ENCODE measurements at regions not wholly inside any gene's neighbourhood (a gene's known extent, or its start where the extent isn't known, plus 50 kb on each side); places are given as distances from the start of the nearest gene placed in this dataset.
A peak's percentile ranks its signal among the peaks of the same experiment; 100 is the strongest.

- TF ChIP-seq RELB (IDR thresholded peaks at IDR 0.05; ENCODE audit: low read depth) = 0 out of 2 replicates have a peak, but pooled peaks have one; percentile 17
Observed at GRCh38 chr20:57769756-57770155, 59.9 kb upstream of the PMEPA1 start (continued).

DNA sequence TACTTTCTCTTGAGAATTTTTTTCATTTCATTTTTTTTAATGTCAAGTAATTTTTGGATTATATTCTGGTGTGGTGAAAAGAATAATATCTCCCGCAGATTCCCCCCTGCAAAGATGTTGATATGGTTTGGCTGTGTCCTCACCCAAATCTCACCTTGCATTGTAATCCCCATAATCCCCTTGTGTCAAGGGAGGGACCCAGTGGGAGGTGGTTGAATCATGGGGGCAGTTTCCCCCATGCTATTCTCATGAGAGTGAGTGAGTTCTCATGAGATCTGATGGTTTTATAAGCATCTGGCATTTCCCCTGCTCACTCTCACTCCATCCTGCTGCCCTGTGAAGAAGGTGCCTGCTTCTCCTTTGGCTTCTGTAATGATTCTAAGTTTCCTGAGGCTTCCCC lies 58.7 kb upstream of the PMEPA1 start:
- DNase-seq (ENCODE audit: low read depth, low spot score) = no peak
- Histone ChIP-seq H3K9me3 (replicated peaks; ENCODE audit: control insufficient read depth, insufficient read depth, low read length) (no peaks in the 10 kb centered on the region; the same call in 1 of the 3 replicates), H3K4me3 (no peak overlapping the region), H3K27me3 (replicated peaks in 1 of 2; ENCODE audit: control insufficient read depth in 2 of 2, insufficient read depth in 2 of 2, low read length in 1 of 2) (no peaks in the 10 kb centered on the region), H3K4me1 (ENCODE audit: control insufficient read depth, insufficient read depth, low read length) (no peaks in the 10 kb centered on the region), H3K9ac (ENCODE audit: control insufficient read depth, insufficient read depth, low read length) (no peak overlapping the region), H4K20me1 (ENCODE audit: control insufficient read depth, insufficient read depth) (no peaks in the 10 kb centered on the region), H3K36me3 (ENCODE audit: control insufficient read depth in 2 of 2, insufficient read depth in 2 of 2, low read length in 1 of 2) (no peaks in the 10 kb centered on the region), H3K4me2 (ENCODE audit: control insufficient read depth, insufficient read depth) (no peak overlapping the region), H3K79me2 (ENCODE audit: control insufficient read depth, insufficient read depth, low read length) (no peaks in the 10 kb centered on the region), H3K27ac (ENCODE audit: control insufficient read depth, insufficient read depth) (no peak overlapping the region), H2AFZ (ENCODE audit: control insufficient read depth, low read depth, low read length) (no peak overlapping the region)
- ChIA-PET SMC1A (ENCODE audit: uncharacterized antibody, unreplicated experiment) (interaction anchor here (0.8 to 1.2 kb wide), 2 partner anchors 20 to 89 kb away, joined by 3 to 5 read pairs; no protein-coding TSS in a partner anchor), CTCF (no interaction called here), POLR2A (no interaction called here), RAD21 (ENCODE audit: unreplicated experiment) (no interaction called here)
- in situ Hi-C loops (cut with MboI) = no loop called here
- TF ChIP-seq, protein P1, sequence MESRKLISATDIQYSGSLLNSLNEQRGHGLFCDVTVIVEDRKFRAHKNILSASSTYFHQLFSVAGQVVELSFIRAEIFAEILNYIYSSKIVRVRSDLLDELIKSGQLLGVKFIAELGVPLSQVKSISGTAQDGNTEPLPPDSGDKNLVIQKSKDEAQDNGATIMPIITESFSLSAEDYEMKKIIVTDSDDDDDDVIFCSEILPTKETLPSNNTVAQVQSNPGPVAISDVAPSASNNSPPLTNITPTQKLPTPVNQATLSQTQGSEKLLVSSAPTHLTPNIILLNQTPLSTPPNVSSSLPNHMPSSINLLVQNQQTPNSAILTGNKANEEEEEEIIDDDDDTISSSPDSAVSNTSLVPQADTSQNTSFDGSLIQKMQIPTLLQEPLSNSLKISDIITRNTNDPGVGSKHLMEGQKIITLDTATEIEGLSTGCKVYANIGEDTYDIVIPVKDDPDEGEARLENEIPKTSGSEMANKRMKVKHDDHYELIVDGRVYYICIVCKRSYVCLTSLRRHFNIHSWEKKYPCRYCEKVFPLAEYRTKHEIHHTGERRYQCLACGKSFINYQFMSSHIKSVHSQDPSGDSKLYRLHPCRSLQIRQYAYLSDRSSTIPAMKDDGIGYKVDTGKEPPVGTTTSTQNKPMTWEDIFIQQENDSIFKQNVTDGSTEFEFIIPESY (IDR thresholded peaks at IDR 0.05) = no peak
- TF ChIP-seq SMAD5 (IDR thresholded peaks at IDR 0.05; ENCODE audit: low read depth) = no peak
- TF ChIP-seq ZSCAN29 (IDR thresholded peaks at IDR 0.05) = no peak
- no peak for TF ChIP-seq BACH1 (IDR thresholded peaks at IDR 0.05; ENCODE audit: borderline replicate concordance)
- FAIRE-seq = no peak
- peak; percentile 11; the same call in 2 of the 3 replicates for ATAC-seq
- BruUV-seq (replicated peaks) = no TSS peak
- intact Hi-C loops (cut with micrococcal nuclease; ENCODE audit: unreplicated experiment) = no loop called here
- WGBS (ENCODE audit: insufficient coverage, insufficient replicate concordance, low lambda C conversion rate, missing lambda C conversion rate) = 0% methylated on average over 1 of the region's 1 CpG

Measured in GM12878 (cell line).